ENCODE measurements at regions not wholly inside any gene's neighbourhood (a gene's known extent, or its start where the extent isn't known, plus 50 kb on each side); places are given as distances from the start of the nearest gene placed in this dataset.

DNA sequence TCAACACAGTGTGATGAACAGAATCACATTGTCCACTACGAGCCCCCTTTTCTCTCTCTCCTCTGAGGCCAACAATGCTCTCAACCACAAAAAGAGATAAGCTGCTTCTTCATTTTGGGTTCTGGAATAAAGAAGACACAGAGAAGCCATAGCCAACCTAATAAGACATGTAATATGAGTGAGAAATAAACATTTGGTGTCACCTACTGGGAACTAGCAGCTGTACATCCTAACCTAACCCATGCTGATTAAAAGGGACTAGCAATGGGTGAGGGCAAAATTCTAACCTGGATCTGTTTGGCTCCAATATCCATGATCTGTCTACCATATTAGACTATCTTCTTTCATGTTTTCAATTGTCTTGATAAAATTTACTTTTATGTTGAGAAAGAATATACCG, 369.1 kb upstream of the MARCKS start:
- DNase-seq, result no peak

DNA sequence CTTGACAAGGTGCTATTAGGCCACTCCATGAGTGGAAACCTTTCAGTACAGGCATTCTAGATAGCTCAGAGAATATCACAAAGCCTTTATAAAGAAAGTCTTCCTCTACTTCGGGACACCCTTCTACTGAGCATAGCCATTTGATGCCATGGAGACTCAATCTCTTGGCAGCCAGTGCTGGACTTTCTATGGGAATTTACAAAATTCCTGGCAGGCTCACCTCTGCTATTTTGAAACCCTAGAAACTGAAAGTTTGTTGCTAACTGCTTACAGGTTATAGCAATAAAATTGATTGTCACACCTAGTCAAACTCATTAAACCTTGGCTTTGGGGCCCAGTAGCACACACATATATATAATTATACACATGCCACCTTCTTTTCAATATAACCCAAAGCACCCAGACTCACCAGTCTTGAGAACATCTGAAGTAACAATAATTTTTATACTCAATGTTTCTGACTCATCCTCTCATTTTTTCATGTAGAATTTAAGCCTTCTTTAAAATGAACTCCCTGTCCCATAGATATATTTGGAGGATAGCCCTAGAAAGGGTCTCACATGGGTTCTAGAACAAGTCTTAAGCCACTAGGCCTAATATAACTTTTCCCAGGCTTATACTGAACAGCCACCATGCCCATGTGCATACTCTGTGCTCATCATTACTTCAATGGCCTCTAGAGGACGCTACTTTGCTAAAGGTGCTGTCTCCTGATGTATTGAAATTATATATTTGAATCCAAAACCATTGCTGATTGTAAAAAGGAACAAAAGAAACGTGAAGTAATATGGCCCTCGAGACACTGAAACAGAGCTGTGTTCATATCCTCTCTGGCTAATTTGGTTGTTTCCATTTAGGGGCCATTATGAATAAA, 368.1 kb upstream of the MARCKS start:
- DNase-seq, result no peak

DNA sequence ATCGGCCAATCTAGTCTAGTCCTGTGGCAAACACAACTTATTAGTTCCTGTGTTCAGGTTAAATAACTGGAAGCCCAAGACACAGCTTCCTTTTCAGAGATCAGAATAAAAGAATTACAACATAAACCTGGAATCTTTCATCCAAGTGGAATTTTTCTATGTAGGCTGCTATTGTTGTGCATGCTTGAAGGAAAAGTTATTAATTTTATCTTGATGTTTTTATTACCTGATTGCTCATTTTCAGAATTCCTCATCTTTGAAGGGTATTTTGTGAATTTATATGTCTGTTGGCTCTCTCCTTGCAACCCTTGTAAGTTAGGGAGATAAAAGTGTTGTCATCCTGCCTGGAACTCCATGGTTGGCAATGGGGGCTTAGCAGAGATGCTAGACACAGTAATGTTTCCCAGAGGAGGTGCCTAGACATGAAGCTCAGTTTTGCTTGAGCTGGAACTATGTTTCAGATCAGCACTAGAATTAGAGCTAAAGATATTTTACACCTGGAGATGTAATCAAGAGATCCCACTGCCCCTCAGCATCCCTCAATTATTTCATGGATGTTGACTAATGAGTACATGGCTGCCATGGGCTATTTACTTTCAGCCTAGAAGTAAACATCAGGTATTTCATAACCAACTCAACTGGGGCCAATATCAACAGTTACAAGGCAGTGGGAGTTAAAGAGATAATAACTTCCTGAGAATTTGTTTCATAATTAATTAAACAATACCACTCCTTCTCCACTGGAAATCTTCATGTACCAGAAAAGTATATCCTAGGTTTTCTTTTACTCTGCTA, 367.0 kb upstream of the MARCKS start:
- no peak for DNase-seq

DNA sequence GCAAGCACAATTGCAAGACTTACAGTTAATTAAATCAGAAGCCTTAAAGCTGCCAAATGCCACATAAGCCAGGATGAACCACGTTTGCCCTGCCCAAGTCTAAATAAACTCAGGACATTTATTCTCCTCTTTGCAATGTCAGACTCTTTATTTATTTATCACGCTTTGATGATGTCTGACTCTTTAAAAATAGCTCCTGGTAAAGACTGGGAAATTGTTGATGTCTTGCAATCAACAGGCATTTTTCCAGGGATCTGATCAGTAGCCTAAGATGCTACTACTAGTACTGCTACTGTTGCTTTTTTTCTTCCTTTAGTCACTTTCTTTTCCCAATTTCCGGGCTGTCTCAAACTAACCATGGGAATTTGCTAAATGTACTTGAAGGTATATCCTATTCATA, 365.8 kb upstream of the MARCKS start:
- DNase-seq, result no peak

DNA sequence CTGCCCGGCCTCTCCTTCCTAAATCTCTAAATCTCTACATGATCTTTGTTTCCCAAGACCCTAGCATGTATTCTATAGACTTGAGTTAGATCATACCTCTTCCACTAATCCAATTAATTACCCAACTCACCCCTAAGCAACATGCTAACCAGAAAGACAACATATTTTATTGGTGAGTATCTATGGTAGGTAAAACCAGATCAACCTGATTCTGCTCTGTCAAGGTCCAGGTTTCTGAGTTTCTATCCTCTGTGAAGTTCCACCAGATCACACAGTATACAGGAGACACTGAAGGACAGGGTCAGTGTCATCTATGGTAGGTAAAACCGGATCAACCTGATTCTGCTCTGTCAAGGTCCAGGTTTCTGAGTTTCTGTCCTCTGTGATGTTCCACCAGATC, 363.2 kb upstream of the MARCKS start:
- no peak for DNase-seq

DNA sequence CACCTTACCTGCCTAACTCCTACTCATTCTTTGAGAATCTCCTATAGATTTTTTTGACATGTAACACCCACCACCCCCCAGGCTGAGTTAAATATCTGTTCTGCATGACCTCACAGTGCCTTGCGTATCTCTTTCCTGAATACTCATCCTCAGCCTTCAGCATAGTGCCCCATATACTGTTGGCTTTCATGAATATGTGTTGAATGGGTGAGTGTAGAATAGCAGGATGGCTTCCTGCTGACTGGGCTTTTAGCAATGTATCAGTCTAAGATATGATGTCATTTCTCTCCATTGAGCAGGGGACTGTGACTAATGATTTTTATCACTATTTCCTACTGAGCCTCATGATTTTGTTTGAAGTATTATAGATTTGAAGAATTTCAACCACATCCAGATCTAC, 361.6 kb upstream of the MARCKS start:
- no peak for DNase-seq

DNA sequence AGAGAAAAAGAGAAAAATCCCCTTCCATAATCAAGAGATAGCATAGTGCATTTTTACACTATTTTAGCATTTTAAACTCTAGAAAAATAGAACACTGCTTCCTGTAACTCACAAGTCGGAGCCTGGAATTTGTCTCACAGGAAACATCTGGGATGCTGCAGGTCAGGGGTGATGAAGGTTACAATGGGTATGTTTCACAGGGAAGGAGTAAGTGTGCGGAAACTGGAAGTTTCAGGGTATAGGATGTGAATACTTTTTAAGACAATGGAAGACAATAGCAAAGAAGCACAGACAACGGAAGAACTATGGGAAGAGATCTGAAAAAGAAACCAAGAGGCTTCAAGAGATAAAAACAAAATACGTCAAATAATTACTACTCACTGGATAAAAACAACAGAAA, 361.0 kb upstream of the MARCKS start:
- no peak for DNase-seq

DNA sequence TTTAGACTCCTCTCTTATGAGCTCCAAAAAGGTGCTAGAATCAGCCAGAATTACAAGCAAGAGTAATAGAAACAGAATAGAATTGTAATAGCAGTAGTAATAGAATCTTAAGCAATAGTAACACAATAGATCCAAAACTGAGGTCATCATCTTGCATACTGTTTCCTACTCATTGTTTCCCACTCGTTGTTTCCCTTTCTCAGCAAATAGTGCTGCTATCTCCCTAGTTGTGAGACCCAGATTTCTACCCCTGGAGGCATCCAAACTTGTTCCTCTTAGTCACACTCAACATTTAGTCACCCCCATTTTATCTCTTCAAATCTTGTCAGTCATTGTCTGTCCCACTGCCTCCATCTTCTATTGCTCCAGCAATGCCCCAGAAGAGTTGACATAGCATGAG, 356.9 kb upstream of the MARCKS start:
- no peak for DNase-seq

DNA sequence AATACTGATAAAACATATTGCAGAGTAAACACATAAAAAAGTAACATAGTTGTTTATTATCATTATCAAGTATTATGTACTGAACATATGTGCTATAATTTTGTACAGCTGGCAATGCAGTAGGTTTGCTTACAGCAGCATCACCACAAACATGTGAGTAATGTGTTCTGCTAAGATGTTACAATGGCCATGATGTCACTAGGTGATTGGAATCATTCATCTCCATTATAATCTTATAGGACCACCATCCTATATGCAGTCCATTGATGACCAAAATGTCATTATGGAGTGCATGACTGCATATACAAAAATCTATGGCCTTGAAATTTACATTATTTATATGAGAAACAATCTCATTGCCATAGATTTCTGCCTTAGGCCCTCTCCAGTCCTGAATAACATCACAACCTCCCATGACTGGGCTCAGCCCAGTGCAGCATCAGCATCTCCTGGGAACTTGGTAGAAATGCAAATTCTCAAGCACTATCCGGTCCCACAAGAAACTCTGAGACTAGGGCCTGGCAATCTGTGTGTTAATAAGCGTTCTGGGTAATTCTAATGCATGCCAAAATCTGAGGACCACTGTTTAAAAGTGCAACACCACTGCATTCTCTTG, 352.0 kb upstream of the MARCKS start:
- DNase-seq, result no peak

DNA sequence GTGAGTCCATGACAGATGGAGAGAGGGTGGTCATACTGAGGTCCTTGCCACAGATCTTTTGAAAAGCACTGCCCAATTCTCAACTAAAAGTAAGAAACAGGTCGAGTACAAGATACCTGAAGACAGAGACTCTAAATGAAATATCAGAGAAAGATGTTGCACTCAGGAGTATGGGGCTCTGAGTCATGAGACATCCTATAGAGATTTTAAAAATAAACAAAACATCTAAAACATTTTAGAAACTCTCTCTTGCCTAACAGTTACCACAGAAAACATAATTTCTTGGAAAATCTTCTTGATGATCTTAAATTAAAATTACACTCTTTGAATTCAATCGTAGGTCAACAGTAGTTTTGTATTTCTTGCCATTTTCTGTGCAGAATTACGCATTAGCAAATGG, 348.9 kb upstream of the MARCKS start:
- DNase-seq, result no peak

DNA sequence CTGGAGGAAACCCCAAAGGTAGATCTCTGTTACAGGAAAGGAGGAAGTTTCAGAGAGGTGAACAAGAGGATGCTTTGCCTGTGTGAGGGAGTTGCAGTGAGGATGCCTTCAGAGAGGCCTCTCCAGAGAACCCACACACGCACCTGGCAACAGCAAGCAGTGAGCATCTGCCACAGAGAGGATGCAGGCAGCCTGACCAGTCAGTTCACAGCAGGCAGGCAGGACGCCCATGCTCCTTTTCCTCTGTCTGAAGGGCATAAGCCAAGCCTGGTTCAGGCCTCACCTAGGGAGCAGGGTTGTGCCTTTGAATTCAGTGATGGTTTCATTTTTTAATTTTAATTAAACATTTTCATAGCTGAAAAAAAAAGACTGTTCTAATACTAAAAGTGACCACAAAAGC, 346.0 kb upstream of the MARCKS start:
- no peak for DNase-seq

DNA sequence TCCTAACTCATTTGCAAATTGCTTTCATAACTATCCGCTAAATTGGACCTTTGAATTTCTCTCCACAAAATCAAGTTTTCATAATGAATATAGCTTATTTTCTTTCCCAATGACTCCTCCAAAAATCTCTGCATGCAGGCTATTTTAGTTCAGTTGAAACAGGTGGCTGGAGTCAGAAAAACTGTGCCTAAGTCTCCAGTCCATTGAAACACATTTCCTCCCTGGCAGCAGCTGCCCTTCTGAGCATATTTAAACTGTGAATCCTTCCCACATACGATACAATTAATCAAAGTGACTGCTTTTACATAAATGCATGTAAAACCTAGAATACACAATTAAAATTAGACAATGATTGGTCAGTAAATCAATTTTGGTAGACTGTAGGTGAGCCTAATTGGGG, 344.6 kb upstream of the MARCKS start:
- no peak for DNase-seq

DNA sequence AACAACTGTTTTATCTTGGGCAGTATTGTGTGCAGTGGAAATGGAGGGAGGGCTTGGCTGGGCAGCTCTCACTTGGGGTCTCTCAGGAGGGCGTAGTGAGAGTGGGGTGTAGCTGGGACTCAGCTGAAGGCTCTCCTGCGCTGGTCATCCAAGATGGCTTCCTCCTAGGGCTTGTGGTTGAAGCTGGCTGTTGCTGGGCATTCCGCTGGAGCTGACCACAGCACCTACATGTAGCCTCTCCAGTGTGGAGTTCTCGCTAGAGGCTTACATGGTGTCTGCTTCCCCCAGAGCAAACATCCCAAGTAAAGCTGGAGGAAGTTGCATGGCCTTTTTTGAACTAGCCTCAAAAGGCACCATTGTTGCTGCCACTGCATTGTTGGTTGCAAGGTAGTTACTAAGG, 344.1 kb upstream of the MARCKS start:
- DNase-seq, result no peak

DNA sequence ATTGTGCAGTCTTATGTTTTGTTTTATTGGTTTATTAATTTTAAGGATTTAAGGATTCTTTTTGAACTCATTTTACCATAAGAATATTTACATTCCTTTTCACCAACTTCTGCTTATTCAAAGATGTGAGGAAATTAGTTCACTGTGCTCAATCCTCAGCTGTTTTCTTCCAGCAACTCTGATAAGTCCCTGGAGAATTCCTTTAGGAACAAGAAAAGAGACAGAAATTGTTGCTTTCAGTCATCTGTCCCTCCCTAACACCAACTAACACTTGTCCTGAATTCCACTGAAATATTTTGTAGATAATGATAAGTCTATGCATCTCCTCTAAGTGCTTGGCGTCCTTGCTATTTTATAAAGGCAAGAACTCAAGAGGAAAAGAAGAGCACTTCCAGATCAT, 334.8 kb upstream of the MARCKS start:
- DNase-seq, result no peak

DNA sequence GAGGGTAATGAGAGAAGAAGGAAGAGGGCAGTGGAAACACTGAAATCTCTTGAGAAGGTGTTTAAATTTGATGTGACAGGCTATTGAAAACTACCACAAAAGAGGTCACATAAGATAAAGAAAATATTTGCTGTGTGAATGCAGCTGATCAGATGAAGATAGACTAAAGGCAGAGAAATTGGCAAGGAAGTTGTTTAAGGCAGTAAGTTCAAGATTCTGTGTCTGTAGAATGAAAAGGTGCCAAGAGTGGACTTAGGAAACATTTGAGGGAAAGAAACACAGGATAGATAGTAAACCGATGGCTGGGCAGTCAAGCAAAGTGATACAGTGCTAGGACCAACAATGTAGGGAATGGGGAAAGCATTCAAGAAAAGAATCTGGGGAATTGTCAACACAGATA, 332.3 kb upstream of the MARCKS start:
- no peak for DNase-seq

DNA sequence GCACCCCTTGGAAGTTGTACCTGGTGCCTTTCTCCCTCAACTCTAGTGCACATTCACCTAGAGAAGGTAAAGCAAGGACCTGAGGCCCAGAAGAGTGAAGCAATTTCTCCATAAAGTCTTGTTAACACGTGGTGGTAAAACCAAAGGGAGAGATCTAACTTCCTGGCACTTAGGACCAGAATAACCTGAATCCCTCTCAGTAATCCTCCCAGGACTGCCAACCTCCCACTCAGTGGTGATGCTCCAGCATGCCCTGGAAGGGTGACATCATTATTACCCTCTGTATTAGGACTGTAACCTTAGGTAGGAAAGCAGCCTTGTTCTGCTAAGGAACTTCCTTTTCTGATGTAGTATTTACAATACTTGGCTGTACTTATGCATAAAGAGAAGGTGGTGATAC, 330.6 kb upstream of the MARCKS start:
- DNase-seq, result no peak

DNA sequence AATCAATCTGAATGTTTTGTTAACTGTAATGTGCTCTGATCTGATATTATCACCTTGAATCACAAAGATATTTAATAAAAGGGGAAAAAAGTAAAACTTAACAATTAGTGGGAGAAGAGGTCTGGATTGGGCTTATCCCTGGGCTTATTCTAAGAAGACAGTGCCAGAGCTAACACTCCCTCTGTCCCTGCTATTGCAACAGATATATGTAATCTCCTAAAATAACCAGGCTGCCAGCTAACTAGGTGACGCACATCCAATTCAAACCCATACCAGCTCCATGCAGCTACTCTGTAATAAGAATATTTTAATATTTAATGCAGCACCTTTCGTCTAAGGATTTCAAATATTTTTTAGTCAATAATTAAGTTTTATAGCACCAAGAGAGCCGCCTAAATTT, 330.1 kb upstream of the MARCKS start:
- no peak for DNase-seq

DNA sequence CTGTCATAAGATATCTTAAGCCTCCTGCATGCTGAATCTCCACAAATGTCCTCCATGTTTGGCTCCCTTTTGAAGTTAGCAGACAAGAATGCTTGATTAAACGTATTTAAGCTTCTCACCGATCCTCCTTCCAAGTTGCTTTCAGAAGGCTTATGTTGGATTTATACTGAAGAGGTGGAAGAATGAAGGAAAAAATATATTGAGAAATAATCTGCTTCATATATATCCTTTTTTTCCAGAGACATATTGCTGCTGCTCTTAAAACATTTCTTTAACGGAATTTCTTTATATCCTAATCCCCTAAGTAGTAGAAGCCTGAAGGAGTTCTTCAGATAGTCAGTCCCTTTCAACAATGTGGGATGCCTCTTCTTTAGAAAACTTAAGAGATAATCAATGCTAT, 329.0 kb upstream of the MARCKS start:
- no peak for DNase-seq

DNA sequence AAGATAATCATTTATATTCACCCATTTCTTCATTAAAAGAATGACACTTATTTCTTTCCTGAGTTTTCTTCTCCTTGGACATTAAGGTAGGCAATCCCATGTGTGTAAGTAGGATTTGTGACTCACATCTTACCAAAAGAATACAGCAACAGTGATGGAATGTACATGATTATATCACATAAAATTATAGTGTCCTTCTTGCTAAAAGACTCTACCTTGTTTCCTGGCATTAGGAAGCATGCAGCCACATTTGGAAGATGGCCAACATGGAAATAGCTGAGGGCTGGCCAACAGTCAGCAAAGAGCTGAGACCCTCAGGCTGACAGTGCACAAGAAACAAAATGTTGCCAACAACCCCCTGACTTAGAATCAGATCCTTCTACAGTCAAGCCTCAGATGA, 327.9 kb upstream of the MARCKS start:
- no peak for DNase-seq

DNA sequence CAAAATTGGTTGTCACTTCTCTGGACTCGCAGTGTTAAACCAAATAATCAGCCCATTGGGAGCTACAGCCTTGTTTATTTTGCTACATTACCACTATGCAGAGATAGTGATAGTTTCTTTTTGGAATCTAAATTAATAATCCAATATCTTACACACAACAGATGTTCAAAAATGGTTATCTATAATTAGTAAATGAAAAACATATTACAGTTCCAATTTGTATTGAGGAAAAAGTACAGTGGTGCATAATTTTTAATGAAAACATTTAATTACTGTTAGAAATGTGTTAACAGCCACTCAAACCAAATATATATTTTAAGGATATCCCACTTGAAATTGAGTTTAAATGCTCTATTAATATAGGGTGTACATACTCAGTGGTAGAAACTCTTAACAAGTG, 327.3 kb upstream of the MARCKS start:
- no peak for DNase-seq

DNA sequence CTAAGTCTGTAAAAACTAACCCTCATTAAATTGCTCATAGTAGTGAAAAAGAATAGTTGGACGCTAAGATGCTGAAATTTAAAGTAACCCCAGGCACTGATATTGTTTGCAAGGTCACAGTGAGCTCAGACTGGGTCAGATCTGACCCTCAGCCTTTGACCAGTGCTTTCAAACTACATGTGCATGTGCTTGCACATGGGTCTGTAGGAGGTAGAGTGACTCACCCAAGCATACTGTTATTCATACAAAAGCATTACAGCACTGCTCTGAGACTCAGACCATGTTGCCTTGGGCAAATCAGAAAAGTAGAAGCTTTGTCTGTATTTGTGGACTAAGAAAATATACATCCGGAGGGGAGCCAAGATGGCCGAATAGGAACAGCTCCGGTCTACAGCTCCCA, 326.4 kb upstream of the MARCKS start:
- no peak for DNase-seq

DNA sequence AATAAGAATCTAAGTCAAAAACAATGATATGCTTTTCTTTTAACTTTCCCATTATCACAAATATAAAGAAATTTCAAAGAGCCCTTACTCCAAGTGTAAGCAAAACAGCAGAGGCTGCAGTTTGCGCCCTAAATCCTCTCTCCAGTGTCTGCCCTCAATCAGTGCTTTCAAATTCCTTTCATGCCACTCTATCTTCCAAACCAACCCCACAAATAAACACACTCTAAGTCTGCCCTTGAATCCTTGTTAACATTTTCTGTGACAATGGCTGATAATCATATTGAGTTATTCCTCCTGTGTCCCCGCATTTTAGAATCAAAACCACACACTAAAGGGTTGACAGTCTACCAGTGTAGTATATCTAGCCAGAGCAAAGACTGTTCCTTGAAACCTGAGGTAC, 317.9 kb upstream of the MARCKS start:
- no peak for DNase-seq

DNA sequence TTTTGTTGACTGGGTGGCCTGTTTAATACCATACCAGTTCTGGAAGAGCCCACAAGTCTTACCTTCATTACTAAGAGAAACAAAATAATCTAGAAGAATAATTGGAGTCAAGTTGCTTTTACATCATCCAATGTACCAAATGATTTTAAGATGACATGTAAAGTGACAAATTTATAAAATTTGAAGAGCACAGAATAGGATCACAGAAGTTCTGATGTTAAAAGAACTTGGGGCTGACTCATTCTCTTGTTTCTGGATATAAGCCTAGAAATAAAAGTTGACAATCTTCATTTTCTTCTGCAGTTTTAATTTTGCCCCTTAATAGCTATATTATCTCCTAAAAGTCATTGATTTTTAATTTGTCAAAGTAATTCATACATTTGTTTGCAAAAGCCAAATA, 317.5 kb upstream of the MARCKS start:
- DNase-seq, result no peak
